Caki2 (cell line): ENCODE measurements at regions not wholly inside any gene's neighbourhood (a gene's known extent, or its start where the extent isn't known, plus 50 kb on each side); places are given as distances from the start of the nearest gene placed in this dataset.
"Not testable (repeated sequence)": the region's sequence is repeated elsewhere in the genome, so short reads cannot be mapped to it uniquely, and the experiment has no call there.

Experiments
- DNase-seq: peaks from one replicate; pipeline ENCODE4 v3.0.0-alpha.2; 2015; ENCODE audit warnings: low read depth
- in situ Hi-C: cut with HindIII; loops from 2 replicates; pipeline ENCODE4 v1.10.0; 2016; ENCODE audit warnings: low sequenced_read_pairs, low pct_unique_long_range_greater_than_20kb, mixed read lengths

DNA sequence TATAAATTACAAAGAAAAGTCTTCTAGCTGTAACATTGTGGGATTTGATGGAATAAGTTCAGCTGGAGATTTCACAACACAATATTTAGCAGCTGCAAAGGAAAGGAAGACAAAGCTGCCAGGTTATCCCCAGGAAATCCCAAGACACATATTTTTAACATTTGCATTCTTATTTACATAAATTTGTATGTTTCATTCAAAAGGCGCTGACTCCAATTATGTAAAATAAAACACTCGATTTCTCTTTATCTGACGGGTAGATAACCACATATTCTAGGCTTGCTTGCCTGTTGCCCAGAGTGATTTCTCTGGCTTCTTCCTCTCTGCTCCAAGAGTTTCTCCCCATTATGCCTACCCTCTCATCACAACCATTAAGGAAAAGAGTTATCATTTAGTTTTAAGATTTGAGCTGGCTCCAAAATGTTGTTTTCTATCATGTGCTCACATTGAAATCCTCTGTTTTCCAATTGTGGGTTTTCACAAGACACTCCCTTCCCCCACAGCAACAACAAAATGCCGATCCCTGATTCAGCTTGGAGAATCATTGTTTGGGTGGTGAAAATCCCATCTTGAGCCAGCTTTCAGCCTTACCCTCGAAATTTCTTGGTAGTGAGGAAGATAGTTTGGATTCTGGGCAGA is 128.2 kb upstream of the RASGEF1B start:
- no peak for DNase-seq
- in situ Hi-C loops: no loop called here

- in situ Hi-C loops: no loop called here
- no peak for DNase-seq
These were observed 124.3 kb upstream of the RASGEF1B start for GRCh38 chr4:81595798-81596610.

DNA sequence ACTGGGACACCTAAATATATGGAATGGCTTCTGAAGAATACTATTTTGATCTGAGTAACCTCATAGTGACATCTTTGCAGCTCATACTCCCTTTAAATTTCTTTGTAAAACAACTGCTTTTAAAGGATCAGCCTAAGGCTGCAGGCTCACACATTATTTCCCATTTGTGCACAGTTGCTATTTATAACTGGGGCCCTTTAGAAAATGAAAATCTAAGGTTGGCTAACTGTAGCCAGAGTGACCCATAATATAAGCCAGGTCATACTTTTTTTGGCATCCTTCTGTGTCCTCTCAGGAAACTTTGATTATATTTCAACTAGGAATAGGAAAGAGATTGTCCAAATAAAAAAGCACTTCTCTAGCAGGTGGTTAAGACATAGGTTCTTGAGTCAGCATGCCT is 123.6 kb upstream of the RASGEF1B start:
- in situ Hi-C loops: no loop called here
- DNase-seq: no peak

DNA sequence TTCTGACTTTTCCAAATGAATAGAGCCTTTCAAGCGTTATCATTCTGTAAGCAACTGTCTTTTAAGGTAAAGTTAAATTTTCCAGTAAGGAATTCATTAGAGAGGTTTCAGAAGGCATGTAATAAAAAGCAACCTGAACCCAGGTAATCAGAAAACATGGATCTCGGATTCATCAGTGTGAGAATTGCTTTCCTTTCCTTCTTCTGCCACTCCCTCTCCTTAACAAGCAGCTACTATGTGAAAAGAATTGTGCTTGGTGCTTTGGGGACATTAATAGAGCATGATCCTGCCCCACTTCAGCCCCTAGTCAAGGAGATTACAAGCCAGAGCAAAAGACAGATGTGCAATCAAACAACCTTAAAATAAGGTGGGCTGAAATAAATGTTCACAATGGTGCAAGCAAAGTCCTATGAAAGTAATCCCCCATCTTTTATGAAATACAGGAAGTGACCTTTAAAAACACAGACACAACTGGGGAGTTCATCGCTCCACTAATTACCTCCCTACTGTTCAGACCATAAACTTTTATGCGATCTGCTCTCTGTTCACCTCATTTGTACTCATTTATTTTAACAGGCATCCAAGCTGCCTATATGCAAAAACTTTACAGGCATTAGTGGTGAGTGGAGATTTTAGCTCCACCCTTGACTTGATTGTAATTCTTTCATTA is 122.9 kb upstream of the RASGEF1B start:
- in situ Hi-C loops: no loop called here
- DNase-seq: no peak

DNA sequence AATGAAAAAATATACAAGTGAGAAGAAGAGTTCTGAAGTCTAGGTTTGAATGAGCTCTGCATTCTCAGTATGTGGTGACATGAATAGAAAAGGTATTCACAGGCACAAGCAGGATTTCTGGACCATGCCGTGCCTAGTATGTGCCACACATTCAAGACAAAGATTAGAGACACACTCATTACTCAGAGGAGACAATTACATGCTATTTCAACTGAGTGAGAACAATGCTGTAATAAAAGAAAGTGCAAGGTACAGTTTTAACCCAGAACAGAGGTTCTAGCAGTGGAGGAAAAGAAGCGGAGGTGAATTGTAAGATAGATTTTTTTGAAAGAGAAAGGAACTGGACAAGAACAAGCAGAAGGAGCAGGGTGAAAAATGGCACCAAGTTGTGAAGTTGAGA is 121.0 kb upstream of the RASGEF1B start:
- in situ Hi-C loops: no loop called here
- no peak for DNase-seq

- in situ Hi-C loops: no loop called here
- no peak for DNase-seq
These were observed 118.9 kb upstream of the RASGEF1B start for GRCh38 chr4:81590596-81590995.

DNA sequence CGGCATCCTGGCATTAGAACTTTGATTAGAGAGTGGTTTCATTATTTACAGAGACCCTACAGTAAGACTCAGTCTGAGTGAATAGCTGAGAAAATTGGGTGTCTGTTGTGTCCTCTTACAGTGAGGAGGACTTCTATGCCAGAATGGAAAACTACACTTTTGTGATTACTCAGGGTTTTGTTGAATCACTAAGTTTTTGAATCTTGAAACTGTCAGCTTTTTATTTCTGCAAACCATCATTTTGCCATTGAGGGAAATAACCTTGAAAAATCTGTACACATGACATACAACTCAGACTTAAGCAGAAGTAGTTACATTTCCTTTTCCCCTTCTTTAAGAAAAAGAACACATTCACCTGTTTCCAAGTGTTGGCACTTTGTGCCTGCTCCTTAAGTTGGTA is 117.6 kb upstream of the RASGEF1B start:
- in situ Hi-C loops: no loop called here
- no peak for DNase-seq

- in situ Hi-C loops: no loop called here
- no peak for DNase-seq
These were observed 115.0 kb upstream of the RASGEF1B start for GRCh38 chr4:81586706-81587105.

GRCh38 chr4:81580994-81581374 is 109.3 kb upstream of the RASGEF1B start:
- in situ Hi-C loops: not testable (repeated sequence)

DNA sequence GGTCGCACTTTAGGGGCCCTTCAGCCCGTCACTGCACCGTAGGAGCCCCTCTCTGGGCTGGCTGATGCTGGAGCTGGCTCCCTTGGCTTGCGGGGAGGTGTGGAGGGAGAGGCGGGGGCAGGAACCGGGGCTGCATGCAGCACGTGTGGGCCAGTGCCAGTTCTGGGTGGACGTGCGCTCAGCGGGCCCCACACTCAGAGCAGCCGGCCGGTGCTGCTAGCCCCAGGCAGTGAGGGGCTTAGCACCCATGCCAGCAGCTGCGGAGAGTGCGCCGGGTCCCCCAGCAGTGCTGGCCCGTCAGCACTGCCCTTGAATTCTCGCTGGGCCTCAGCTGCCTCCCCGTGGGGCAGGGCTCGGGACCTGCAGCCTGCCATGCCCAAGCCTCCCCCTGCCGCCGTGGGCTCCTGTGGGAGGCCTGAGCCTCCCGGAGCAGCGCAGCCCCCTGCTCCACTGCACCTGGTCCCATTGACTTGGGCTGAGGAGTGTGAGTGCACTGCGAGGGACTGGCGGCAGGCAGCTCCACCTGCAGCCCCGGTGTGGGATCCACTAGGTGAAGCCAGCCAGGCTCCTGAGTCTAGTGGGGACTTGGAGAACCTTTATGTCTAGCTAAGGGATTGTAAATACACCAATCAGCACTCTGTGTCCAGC is 108.8 kb upstream of the RASGEF1B start:
- no peak for DNase-seq
- in situ Hi-C loops: no loop called here

More at GRCh38 chr4:81580994-81581374, 109.3 kb upstream of the RASGEF1B start:
- not testable (repeated sequence) for DNase-seq

- in situ Hi-C loops: no loop called here
- DNase-seq: no peak
These were observed 105.7 kb upstream of the RASGEF1B start for GRCh38 chr4:81577392-81577791.

DNA sequence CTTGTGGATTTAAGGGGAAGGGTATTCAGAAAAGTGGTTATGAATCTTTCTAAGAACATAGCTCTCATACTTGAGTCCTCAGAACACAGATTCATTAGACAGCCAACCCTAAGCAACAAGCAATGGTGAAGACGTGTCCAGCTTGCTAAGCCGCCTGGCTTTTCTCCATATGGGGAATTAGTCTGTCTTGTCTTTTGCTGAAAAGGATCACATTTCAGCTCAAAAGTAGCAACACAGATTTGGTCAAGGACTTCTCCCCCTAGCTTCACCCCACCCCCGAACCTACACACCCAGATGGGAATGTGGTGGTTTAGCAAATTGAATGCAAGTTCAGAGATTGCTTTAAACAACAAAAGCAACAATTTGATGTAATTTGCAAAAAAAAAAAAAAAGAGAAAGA is 103.3 kb upstream of the RASGEF1B start:
- in situ Hi-C loops: no loop called here

GRCh38 chr4:81573840-81574239 is 102.1 kb upstream of the RASGEF1B start:
- in situ Hi-C loops: no loop called here

More for the DNA sequence above, 103.3 kb upstream of the RASGEF1B start:
- no peak for DNase-seq

GRCh38 chr4:81572402-81572801 is 100.7 kb upstream of the RASGEF1B start:
- DNase-seq: no peak
- in situ Hi-C loops: no loop called here

More at GRCh38 chr4:81573840-81574239, 102.1 kb upstream of the RASGEF1B start:
- DNase-seq: no peak

DNA sequence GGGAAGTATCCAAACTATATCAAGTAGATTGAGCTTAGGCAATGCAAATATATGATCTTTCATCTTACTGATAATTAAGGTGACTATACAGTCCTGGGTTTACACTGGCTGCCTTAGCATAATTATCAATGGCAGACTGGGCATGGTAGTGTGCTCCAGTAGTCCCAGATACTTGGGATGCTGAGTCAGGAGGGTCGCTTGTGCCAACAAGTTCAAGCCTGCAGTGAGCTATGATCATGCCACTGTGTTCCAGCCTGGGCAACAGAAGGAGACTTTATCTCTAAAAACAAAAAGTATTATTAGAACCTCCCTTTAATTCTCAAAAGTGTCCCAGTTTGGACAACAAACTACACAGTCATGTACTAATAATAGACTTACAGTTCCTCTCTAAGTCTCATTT is 99.4 kb upstream of the RASGEF1B start:
- in situ Hi-C loops: no loop called here
- DNase-seq: no peak

- in situ Hi-C loops: no loop called here
- DNase-seq: no peak
These were observed 94.5 kb upstream of the RASGEF1B start for GRCh38 chr4:81566161-81566591.

- in situ Hi-C loops: no loop called here
- DNase-seq: no peak
These were observed 93.6 kb upstream of the RASGEF1B start for GRCh38 chr4:81565142-81565870.

DNA sequence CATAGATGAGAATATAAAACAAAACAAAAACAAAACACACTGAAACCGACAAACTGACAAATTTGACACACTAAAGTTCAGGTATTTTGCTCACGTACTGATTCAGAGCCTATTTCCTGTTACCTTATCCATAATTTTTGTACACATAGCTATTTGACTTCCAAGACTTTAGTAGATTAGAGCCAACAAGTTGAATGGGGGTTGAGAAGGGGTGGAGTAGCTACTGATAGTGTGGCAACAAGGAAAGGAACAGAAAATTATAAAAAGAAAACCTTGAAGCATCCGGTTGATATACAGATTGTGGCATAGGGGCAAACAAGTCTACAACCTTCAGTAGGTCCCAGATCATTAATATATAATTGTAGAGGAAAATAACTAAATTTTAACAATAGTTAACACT is 92.3 kb upstream of the RASGEF1B start:
- in situ Hi-C loops: no loop called here
- DNase-seq: no peak
